ENCODE measurements at regions not wholly inside any gene's neighbourhood (a gene's known extent, or its start where the extent isn't known, plus 50 kb on each side); places are given as distances from the start of the nearest gene placed in this dataset.

DNA sequence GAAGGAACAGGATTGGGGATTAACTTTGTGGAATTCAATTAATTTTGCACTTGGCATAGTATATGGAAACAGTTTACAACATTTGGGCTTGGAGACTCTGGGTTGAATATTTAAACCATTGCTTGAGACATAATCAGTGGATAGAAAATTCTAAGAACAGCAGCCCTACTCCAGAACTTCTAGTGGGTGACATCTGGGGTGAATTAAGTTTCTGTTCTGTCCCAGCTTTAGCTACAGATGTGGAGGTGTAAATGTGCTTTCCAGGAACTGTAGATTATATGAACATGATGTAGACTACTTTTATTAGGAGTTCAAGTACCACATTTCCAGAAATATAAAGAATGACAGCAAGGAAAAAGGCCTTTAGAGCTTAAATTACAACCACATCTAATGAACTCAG is 51.9 kb upstream of the SKAP2 start:
- Histone ChIP-seq H3K9me3 (ENCODE audit: control insufficient read depth, insufficient read depth, low read depth, low read length) (no peaks in the 10 kb centered on the region), H3K36me3 (ENCODE audit: control insufficient read depth, insufficient read depth, low read length) (no peaks in the 10 kb centered on the region), H3K27ac (ENCODE audit: low read length) (no peak overlapping the region), H3K4me1 (ENCODE audit: control insufficient read depth, insufficient read depth, low read length) (no peaks in the 10 kb centered on the region), H3K27me3 (ENCODE audit: control insufficient read depth, insufficient read depth, low read length) (peaks cover 3% of the 10 kb centered on the region; the same call in 1 of the 2 replicates), H3K4me3 (ENCODE audit: low read depth in 2 of 2, low read length in 2 of 2) (no peak overlapping the region)
- BruUV-seq (replicated peaks), result no TSS peak
- ATAC-seq, result no peak
- intact Hi-C loops (cut with micrococcal nuclease; ENCODE audit: unreplicated experiment) (no loop called here), in situ Hi-C loops (cut with HindIII; ENCODE audit: low pct_unique_long_range_greater_than_20kb, low sequenced_read_pairs) (no loop called here)
- TF ChIP-seq TCF7L2 (IDR thresholded peaks at IDR 0.05; ENCODE audit: low read depth, low read length), result no peak
- no peak for TF ChIP-seq SIN3A (IDR thresholded peaks at IDR 0.05; ENCODE audit: borderline replicate concordance, insufficient read depth, low read depth, low read length)
- TF ChIP-seq, protein P1, sequence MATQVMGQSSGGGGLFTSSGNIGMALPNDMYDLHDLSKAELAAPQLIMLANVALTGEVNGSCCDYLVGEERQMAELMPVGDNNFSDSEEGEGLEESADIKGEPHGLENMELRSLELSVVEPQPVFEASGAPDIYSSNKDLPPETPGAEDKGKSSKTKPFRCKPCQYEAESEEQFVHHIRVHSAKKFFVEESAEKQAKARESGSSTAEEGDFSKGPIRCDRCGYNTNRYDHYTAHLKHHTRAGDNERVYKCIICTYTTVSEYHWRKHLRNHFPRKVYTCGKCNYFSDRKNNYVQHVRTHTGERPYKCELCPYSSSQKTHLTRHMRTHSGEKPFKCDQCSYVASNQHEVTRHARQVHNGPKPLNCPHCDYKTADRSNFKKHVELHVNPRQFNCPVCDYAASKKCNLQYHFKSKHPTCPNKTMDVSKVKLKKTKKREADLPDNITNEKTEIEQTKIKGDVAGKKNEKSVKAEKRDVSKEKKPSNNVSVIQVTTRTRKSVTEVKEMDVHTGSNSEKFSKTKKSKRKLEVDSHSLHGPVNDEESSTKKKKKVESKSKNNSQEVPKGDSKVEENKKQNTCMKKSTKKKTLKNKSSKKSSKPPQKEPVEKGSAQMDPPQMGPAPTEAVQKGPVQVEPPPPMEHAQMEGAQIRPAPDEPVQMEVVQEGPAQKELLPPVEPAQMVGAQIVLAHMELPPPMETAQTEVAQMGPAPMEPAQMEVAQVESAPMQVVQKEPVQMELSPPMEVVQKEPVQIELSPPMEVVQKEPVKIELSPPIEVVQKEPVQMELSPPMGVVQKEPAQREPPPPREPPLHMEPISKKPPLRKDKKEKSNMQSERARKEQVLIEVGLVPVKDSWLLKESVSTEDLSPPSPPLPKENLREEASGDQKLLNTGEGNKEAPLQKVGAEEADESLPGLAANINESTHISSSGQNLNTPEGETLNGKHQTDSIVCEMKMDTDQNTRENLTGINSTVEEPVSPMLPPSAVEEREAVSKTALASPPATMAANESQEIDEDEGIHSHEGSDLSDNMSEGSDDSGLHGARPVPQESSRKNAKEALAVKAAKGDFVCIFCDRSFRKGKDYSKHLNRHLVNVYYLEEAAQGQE (IDR thresholded peaks at IDR 0.05; ENCODE audit: insufficient read depth in 1 of 2, low read depth in 2 of 2, low read length in 1 of 2), result no peak
- no peak for TF ChIP-seq POLR2AphosphoS5 (IDR thresholded peaks at IDR 0.05; ENCODE audit: low read depth, low read length)
- TF ChIP-seq, protein P2, sequence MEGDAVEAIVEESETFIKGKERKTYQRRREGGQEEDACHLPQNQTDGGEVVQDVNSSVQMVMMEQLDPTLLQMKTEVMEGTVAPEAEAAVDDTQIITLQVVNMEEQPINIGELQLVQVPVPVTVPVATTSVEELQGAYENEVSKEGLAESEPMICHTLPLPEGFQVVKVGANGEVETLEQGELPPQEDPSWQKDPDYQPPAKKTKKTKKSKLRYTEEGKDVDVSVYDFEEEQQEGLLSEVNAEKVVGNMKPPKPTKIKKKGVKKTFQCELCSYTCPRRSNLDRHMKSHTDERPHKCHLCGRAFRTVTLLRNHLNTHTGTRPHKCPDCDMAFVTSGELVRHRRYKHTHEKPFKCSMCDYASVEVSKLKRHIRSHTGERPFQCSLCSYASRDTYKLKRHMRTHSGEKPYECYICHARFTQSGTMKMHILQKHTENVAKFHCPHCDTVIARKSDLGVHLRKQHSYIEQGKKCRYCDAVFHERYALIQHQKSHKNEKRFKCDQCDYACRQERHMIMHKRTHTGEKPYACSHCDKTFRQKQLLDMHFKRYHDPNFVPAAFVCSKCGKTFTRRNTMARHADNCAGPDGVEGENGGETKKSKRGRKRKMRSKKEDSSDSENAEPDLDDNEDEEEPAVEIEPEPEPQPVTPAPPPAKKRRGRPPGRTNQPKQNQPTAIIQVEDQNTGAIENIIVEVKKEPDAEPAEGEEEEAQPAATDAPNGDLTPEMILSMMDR (IDR thresholded peaks at IDR 0.05), result no peak
- CTCF ChIA-PET, result no interaction called here
- POLR2A ChIA-PET, result no interaction called here
- DNase-seq (ENCODE audit: low read depth, low spot score), result no peak

Measured in Panc1 (cell line).